Nephron progenitor cell (in vitro differentiated cells): ENCODE measurements at regions not wholly inside any gene's neighbourhood (a gene's known extent, or its start where the extent isn't known, plus 50 kb on each side); places are given as distances from the start of the nearest gene placed in this dataset.

Experiments used
- DNase-seq: peaks from one replicate; pipeline ENCODE4 v3.0.0; 2021
- H3K27ac Mint-ChIP-seq: 2 replicates; pipeline ENCODE4 v1.8.0; 2021; ENCODE audit warnings: mild to moderate bottlenecking, moderate library complexity, mixed read lengths
- H3K27me3 Mint-ChIP-seq: 2 replicates; pipeline ENCODE4 v1.8.0; 2021; ENCODE audit warnings: mild to moderate bottlenecking, low read depth, mixed read lengths; ENCODE audit not compliant: poor library complexity
- H3K36me3 Mint-ChIP-seq: 2 replicates; pipeline ENCODE4 v1.8.0; 2021; ENCODE audit warnings: low read depth, mixed read lengths
- H3K4me1 Mint-ChIP-seq: 2 replicates; pipeline ENCODE4 v1.8.0; 2021; ENCODE audit warnings: mixed read lengths
- H3K4me3 Mint-ChIP-seq: 2 replicates; pipeline ENCODE4 v1.8.0; 2021; ENCODE audit warnings: mild to moderate bottlenecking, moderate library complexity, mixed read lengths
- H3K9me3 Mint-ChIP-seq: 2 replicates; pipeline ENCODE4 v1.8.0; 2021; ENCODE audit warnings: mild to moderate bottlenecking, moderate library complexity, mixed read lengths
- TF ChIP-seq, protein P1 (sequence below): fragments of 200-600 bp; sonication (generic); IDR thresholded peaks from 2 replicates; pipeline ENCODE4 v1.5.0; 2021; ENCODE audit warnings: antibody characterized with exemption

- H3K9me3 Mint-ChIP-seq, result no peaks in the 10 kb centered on the region
- no peaks in the 10 kb centered on the region for H3K27me3 Mint-ChIP-seq
- H3K4me3 Mint-ChIP-seq, result no peak overlapping the region
- H3K4me1 Mint-ChIP-seq, result no peaks in the 10 kb centered on the region
- TF ChIP-seq, protein P1, sequence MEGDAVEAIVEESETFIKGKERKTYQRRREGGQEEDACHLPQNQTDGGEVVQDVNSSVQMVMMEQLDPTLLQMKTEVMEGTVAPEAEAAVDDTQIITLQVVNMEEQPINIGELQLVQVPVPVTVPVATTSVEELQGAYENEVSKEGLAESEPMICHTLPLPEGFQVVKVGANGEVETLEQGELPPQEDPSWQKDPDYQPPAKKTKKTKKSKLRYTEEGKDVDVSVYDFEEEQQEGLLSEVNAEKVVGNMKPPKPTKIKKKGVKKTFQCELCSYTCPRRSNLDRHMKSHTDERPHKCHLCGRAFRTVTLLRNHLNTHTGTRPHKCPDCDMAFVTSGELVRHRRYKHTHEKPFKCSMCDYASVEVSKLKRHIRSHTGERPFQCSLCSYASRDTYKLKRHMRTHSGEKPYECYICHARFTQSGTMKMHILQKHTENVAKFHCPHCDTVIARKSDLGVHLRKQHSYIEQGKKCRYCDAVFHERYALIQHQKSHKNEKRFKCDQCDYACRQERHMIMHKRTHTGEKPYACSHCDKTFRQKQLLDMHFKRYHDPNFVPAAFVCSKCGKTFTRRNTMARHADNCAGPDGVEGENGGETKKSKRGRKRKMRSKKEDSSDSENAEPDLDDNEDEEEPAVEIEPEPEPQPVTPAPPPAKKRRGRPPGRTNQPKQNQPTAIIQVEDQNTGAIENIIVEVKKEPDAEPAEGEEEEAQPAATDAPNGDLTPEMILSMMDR, result no peak
- DNase-seq, result no peak
- no peak overlapping the region for H3K27ac Mint-ChIP-seq
- no peaks in the 10 kb centered on the region for H3K36me3 Mint-ChIP-seq
These were observed 438.0 kb downstream of the ETV1 start for GRCh38 chr7:13551503-13551902.

DNA sequence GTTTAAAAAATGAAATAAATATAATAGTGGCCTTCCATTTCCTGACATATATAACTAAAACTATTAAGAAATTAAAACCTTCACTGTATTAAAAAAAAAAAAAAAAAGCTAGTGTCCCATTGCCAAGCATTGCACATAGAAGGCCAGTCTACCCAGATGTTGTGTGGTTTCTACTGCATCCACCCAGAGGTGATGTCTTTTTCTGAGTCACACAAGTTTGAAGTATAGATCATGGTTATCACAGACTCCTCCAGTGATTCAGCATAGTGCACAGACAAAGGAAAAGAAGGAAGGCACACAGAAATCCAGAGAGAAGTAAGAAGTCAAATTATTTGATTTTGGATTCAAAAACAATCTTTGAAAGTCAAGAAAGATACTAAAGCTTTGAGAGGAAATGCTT is 429.0 kb downstream of the ETV1 start:
- H3K36me3 Mint-ChIP-seq, result no peaks in the 10 kb centered on the region
- no peak overlapping the region for H3K27ac Mint-ChIP-seq
- no peak for DNase-seq
- no peak overlapping the region for H3K4me3 Mint-ChIP-seq
- no peaks in the 10 kb centered on the region for H3K4me1 Mint-ChIP-seq
- TF ChIP-seq, protein P1, result no peak
- H3K27me3 Mint-ChIP-seq, result no peaks in the 10 kb centered on the region
- no peaks in the 10 kb centered on the region for H3K9me3 Mint-ChIP-seq

GRCh38 chr7:13563257-13563656 is 426.2 kb downstream of the ETV1 start:
- Mint-ChIP-seq H3K9me3 (no peaks in the 10 kb centered on the region), H3K27ac (no peak overlapping the region), H3K4me3 (no peak overlapping the region), H3K4me1 (no peaks in the 10 kb centered on the region), H3K36me3 (no peaks in the 10 kb centered on the region), H3K27me3 (no peaks in the 10 kb centered on the region)
- DNase-seq, result no peak
- TF ChIP-seq, protein P1, result no peak

- no peak for DNase-seq
- H3K36me3 Mint-ChIP-seq, result no peaks in the 10 kb centered on the region
- TF ChIP-seq, protein P1, result no peak
- H3K9me3 Mint-ChIP-seq, result no peaks in the 10 kb centered on the region
- no peak overlapping the region for H3K4me3 Mint-ChIP-seq
- no peaks in the 10 kb centered on the region for H3K27me3 Mint-ChIP-seq
- no peak overlapping the region for H3K27ac Mint-ChIP-seq
- no peaks in the 10 kb centered on the region for H3K4me1 Mint-ChIP-seq
These were observed 425.8 kb downstream of the ETV1 start for GRCh38 chr7:13563680-13564079.

DNA sequence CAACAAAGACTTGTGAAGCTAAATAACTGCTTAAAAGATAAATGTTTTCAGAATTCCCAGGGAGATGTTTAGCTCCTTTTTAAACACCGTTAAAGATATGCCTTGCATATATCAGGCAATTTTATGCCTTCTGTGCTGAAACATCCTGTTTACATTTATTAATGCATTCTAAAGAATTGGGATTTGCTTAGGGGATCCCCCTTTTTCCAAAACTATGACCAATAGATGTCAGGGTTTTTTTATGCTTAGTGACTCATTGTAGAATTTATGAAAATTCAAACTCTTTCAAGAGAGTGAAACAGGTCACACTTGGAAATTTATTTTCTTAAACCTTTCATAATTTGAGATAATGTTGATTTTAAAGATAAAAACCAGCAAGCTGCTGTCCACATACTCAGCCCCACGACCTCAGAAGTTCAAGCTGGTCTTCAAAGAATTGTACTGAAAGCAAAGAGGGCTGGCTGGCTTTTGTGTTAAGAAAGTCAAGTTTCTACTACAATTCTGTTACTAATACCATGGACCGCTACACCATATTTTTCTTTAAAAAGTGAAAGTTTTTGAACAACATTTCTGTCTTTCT is 411.8 kb downstream of the ETV1 start:
- Mint-ChIP-seq H3K4me3 (no peak overlapping the region), H3K27me3 (no peaks in the 10 kb centered on the region), H3K9me3 (no peaks in the 10 kb centered on the region), H3K36me3 (no peaks in the 10 kb centered on the region), H3K4me1 (no peaks in the 10 kb centered on the region), H3K27ac (no peak overlapping the region)
- no peak for DNase-seq
- TF ChIP-seq, protein P1, result no peak

DNA sequence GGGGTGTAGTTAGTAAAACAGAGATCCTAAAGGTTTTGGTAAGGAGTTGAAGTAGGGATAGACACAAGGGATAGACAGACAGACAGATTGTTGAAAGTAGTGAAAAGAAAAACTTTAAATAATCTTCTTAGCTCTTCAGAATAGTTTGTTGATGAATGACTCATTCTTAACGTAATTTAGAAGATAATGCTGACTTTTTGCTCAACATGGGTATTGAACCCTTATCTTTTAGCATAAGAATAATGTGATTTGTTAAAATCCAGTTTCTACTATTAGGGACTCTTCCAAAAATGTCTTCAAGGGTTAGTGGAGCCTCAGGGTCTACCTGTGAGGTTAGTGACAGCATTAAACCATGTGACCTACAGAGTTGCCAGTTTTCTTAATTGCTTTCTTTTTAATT is 411.2 kb downstream of the ETV1 start:
- DNase-seq, result no peak
- Mint-ChIP-seq H3K27me3 (no peaks in the 10 kb centered on the region), H3K4me1 (no peaks in the 10 kb centered on the region), H3K27ac (no peak overlapping the region), H3K36me3 (no peaks in the 10 kb centered on the region), H3K9me3 (no peaks in the 10 kb centered on the region), H3K4me3 (no peak overlapping the region)
- TF ChIP-seq, protein P1, result no peak
